H4 (cell line): ENCODE measurements at regions not wholly inside any gene's neighbourhood (a gene's known extent, or its start where the extent isn't known, plus 50 kb on each side); places are given as distances from the start of the nearest gene placed in this dataset.
"Not testable (repeated sequence)": the region's sequence is repeated elsewhere in the genome, so short reads cannot be mapped to it uniquely, and the experiment has no call there.

Source experiments
- DNase-seq: peaks from one replicate; pipeline ENCODE4 v3.0.0-alpha.2; 2015; ENCODE audit warnings: low spot score

DNA sequence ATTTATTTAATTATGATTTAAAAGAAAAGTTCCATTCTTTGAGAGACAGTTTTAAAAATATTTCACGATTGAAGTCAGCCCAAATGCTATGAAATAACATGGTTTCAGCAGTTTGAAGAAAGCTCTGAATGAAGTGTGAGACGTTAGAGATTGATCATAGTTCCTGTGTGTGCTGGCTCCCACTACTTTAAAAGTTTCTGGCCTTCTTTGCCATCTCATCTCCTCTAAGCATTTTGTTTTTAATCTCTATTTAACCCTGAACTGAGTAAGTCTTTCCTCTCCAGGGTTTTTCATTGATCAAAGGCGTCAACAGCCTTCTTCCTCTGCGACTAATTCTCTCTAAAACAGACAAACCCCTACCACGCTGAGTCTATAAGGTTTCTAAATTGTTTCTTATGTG lies 225.3 kb upstream of the B3GALT2 start:
- DNase-seq = no peak

DNA sequence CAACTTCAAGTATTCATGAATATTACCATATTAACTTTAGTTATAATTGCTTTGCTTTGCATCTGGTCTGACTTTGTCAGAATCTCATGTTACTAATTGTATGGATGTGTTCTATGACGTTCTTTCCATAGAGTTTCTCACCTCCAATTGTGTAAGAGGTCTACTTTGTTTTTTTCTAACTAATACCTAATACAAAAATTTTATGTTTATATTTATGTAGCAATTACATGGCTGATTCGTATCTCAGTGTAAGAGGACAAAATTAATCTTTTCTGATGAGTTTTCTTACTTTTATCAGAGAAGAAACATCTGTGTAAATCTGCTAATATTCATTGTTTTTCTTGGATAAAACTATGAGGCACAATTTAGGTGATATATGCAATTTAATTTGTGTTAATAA lies 224.8 kb upstream of the B3GALT2 start:
- DNase-seq = no peak

DNA sequence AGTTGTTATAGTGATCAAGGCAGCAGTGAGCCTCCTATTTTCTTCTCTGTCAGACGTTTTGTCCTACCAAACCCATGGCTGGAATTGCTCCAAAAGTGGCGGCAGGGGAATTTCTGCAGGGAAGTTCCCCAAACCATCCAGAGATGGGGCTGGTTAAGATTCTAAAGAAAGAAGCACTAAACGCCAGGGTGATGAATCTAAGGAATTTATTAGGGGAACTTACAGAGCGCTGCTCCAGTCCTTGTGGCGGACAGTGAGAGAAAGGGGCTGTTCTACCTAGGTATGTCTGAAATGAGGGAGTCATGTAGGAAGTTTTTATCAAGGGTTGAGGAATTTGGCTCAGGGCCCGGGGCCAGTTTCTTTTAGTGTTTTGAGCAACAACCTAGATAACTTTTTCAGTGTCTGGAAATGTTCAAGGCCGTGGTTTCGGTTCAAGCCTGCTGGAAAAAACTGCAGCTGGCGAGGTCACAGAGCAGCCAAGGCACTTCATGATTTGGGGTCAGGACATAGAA lies 222.4 kb upstream of the B3GALT2 start:
- peak; percentile 37 for DNase-seq

DNA sequence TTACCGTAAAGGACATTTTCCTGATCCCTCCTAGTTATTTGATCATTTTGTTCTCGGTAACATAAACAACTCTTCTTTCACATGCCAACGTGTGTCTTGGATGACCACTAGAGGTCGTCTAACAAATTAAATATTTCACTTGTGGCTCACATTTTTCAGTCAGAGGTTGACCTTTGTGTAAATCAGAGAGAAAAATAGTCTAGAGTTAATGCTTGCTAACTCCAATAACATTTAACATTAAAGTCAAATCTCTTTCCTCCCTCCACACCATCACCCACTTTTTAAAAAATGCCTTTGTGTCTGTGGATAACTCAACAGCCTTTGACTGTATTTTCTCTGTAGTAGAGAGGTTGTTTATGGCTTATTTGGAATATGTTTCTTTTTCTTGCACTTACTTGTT lies 220.5 kb upstream of the B3GALT2 start:
- DNase-seq = peak; percentile 65

DNA sequence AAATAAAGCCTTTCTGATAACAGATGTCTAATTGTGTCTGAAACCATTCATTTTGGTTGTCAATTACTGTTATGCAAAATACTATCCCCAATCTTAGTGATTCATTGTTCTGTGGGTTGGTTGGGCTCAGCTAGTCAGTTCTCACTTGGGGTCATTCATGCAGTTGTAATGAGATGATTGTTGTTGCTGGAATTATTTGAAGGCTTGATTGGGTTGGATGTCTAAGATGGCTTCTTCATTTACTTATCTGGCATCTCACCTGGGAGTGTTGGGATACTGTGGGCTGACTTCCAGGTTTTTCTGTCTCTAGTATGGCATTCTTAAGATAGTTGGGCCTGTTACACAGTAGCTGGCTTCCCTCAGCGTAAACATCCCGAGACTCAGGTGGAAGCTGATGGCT lies 217.8 kb upstream of the B3GALT2 start:
- DNase-seq = no peak

DNA sequence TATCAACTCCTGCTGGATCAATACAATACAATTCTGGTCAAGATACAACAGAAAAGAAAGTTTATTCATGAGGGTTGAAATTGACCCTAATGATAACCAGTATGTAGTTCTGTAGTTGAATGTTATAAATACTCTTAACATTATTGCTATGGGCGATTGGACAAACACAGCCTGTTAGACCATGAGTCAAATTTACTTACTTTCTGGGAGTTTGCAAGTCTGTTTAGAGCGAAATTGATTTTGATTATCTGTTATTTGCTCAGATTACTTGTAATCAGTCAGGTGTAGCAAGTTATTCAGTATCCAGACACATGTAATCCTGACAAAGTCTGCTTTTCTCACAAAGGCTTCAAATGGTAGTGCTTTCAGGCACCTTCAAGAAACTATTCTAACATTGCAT lies 216.6 kb upstream of the B3GALT2 start:
- DNase-seq = no peak

DNA sequence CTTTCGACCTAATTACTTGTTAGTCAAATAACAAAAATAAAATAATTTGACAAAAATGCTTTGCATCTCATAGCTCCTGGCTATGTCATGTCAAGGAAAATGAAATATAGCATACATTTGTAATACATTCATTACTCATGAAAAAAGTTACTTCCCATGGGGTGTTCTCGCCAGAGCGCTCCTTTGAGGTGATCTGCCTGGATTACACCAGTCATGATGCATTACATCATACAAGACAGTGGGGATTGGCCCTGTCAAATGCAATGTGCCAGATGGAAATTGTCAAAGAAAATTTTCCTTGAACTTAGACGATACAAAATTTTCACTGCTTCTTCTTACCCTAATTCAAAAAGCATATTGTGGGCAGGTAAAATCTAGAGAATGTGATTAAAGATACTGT lies 215.6 kb upstream of the B3GALT2 start:
- DNase-seq = no peak

DNA sequence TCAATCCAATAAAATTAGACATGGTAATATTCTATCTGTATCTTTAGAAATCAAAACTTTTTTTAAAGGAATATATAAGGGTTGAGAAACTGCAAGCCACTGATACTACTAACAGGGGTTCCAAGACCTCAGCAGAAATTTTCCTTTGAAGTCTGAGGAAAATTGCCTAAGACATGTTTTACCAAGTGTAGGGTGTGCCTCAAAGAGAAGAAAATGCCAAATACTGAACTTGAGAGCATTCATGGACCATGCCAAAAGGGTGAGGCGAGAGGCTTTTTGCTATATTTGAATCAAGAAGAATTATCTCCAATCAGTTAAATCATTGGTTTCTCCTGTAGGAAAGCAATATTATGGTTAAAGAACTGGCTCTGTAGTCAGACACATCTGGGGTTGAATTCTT lies 207.9 kb upstream of the B3GALT2 start:
- DNase-seq = no peak

DNA sequence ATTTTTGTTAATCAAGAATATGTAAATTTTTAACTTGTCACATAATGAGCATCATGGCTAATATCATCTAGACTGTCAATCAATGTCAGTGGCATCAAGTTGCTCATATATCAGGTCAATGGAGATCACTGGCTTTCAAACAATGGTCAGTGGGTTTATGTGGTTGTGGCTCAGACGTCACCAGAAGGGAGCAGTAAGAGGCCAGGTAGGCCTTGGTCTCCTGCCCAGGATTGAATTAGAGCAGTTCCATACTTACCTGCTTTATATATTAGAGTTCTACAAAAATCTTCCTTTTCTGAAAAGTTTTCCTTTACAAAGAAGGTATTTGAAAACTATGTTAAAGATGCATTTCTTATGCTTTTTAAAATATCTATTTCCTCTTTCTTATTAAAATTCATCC lies 206.3 kb upstream of the B3GALT2 start:
- no peak for DNase-seq

DNA sequence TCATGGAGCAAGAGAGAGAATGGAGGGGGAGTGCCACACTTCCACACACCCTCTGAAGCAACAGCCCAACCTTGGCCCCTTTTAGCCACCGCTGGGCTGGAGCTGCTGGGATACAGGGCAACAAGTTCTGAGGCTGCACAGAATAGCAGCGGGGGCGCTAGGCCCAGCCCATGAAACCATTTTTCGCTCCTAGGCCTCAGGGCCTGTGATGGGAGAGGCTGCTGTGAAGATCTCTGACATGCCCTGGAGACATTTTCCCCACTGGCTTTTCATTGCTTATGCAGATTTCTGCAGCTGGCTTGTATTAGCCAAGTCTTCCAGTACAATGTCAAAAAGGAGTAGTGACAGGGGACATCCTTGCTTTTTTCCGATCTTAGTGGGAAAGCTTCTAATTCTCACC lies 202.3 kb upstream of the B3GALT2 start:
- DNase-seq = no peak

DNA sequence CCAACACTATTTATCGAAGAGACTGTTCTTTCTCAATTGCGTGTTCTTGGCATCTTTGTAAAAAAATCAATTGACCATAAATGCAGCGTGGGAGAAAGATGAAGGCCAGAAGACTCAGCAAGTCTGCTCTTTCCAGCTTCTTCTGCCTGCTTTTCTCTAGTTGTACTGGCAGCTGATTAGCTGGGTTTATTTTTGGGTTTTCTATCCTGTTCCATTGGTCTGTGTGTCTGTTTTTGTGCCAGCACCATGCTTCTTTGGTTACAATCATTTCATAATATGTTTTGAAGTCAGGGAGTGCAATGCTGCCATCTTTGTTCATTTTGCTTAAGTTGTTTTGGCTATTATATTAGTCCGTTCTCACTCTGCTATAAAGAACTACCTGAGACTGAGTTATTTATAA lies 201.8 kb upstream of the B3GALT2 start:
- no peak for DNase-seq

DNA sequence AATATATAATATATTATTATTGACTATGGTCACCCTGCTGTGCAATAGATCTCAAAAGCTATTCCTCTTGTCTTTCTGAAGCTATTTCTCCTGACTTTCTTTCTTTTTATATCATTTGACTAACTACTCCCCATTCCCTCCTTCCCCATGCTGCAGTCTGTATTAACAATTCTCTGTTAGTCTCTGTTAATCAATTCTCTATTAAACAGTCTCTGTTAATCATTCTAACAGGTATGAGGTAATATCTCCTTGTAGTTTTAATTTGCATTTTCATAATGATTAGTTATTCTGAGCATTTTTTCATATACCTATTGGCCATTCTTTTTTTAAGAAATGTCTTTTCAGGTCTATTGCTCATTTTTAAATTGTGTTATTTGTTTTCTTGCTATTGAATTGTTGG lies 201.0 kb upstream of the B3GALT2 start:
- no peak for DNase-seq

DNA sequence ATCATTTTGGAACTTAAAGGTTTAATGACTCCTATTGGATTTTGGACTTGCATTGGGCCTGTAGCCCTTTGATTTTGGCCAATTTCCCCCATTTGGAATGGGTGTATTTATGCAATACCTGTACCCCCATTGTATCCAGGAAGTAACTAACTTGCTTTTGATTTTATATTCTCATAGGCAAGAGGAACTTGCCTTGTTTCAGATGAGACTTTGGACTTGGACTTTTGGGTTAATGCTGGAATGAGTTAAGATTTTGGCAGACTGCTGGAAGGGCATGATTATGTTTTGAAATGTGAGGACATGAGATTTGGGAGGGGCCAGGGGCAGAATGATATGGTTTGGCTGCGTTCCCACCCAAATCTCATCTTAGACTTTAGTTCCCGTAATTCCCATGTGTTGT lies 192.0 kb upstream of the B3GALT2 start:
- not testable (repeated sequence) for DNase-seq

DNA sequence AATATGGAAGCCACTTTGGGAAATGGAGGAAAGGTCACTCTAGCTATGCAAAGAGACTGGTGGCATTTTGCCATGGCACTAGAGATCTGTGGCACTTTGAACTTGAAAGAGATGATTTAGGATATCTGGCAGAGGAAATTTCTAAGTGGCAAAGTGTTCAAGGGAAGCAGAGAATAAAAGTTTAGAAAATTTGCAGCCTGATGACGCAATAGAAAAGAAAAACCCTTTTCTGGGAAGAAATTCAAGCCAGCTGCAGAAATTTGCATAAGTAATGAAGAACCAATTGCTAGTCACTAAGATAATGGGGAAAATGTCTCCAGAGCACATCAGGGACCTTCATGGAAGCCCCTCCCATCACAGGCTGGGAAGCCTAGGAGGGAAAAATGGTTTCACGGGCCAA lies 191.1 kb upstream of the B3GALT2 start:
- DNase-seq = no peak

DNA sequence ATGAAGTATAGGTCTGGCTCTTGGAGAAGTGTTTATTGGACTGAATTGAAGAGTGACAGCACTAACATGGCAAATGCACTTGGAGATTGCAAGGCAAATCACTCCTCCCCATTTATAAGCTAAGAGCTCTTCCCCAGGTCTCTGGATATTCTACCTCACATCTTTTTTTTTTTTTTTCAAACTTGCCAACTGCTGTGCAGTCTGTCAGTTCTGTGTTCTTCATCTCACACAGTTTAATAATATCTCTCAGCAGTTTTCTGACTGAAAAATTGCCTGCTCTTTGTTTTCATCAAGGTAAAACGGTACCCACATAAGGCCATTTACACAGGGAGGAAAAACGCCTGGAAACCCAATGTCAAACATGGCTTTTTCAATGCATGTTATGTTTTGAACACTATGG lies 186.1 kb upstream of the B3GALT2 start:
- DNase-seq = no peak

DNA sequence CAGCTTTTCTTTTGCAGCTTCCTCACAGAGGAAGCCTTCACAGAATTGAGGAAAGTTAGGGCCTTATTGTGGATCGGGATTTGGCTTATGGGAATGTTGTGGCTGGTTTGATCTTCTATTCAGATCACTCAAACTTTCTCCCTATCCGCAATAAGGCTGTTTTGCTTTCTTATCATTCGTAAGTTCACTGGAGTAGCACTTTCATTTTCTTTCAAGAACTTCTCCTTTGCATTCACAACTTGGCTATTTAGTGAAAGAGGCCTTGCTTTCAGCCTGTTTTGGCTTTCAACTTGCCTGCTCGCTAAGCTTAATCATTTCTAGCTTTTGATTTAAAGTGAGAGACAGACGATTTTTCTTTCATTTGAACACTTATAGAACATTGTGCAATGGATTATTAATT lies 181.9 kb upstream of the B3GALT2 start:
- DNase-seq = no peak

DNA sequence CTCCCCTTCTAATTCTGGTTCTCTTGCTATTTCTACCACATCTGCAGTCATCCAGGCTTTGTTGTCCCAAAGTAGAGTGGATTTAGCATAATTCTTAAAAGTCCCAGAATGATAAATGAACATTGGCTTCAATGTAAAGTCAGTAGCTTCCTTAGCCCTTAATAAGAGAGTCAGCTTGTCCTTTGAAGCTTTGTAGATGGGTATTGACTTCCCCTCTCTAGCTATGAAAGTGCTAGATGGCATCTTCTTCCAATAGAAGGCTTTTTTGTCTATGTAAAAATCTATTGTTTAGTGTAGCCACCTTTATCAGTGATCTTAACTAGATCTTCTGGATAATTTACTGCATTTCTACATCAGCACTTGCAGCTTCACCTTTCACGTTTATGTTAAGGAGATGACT lies 181.4 kb upstream of the B3GALT2 start:
- no peak for DNase-seq

DNA sequence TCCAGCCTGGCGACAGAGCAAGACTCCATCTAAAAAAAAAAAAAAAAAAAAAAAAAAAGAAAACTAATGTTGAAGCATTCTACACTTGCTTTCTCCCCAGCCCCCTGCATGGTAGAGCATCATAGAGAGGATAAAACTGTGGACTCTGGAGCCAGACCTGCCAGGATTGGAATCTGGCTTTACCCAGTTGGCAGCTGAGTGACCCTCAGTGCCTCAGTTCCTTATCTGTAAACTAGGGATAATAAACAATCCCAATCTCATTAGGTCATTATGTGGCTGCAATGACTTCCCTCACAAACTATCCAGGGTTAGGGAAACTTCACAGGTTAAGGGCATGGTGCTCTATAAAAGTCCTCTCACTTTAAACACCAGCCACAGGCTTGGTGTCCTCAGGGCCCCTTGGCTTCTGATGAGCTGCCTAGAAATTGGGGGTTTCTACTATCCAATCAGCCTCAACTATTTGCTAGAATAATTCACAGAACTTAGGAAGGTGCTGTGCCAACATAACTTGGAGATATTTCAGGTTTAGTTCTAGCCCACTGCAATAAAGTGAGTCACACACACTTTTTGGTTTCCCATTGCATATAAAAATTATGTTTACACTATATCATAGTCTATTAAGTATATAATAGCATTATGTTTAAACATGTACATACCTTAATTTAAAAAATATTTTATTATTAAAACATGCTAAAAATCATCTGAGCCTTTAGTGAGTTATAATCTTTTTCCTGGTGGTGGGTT lies 180.5 kb upstream of the B3GALT2 start:
- DNase-seq = no peak

DNA sequence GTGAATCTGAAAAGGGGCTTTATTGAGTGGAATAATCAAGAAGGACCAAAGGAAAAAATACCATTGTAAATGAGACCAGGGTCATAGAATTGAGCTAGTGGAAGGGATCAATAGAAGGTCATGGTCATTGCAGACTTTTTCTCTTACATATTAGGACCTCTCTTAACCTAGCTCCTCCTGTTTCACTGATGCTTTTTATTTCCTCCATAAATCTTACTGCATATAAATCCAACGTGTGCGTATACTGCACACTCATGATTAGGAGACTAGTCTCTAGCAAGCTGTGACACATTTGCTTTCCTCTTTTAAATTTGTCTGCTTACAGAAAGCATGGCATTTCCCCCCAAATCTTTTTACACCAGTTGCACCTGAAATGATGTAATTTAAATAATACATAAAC lies 179.6 kb upstream of the B3GALT2 start:
- DNase-seq = no peak

DNA sequence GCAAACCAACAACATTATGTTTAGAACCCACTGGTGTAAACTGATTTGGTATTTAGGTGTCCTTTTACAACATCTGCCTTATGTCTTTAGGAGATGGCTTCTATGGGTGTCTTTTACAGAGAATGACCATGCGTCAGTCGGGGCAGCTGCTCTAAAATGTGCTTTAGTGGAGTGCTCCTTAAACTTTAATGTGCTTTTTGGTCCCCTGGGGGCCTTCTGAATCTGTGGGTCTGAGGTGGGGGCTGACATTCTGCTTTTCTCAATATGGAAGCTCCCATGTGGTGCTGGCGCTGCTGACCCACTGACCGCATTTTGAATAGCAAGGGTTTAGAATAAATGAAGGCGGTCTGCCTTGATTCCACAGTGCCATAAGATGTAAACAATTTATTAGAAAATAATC lies 173.2 kb upstream of the B3GALT2 start:
- no peak for DNase-seq

DNA sequence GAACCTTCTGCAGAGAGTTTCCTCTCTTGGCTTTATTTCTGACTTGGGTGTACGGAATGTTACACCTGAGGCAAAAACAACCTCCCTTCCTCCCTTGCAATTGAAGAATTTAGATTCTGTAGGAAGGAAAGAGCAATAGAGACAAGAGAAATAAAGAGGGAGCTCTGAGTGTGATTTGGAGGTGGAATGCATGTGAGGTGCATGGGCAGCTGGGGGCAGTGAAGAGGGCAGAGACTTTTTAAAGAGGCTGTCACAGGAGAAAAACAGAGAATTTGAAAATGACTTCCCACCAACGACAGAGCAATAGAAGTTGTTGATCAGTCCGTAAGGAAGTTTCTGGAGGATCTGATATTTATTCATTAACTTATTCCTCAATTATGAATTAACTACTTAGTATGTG lies 172.0 kb upstream of the B3GALT2 start:
- no peak for DNase-seq

DNA sequence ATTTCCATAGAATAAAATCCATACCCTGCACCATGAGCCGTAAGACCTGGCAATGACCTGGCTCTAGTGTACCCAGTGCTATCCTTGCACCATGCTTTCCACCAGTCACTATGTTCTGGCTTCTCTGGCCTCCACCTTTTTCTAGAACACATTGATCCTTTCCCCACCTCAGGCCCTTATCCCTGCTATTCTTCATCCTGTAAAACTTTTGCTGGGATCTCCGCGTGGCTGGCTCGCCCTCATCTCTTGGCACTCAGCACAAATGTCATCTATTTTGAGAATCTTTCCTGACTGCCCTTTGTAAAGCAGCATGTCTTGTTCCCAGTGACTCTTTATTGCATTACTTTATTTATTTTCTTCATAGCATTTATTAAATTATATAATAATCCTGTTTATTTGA lies 169.8 kb upstream of the B3GALT2 start:
- no peak for DNase-seq

DNA sequence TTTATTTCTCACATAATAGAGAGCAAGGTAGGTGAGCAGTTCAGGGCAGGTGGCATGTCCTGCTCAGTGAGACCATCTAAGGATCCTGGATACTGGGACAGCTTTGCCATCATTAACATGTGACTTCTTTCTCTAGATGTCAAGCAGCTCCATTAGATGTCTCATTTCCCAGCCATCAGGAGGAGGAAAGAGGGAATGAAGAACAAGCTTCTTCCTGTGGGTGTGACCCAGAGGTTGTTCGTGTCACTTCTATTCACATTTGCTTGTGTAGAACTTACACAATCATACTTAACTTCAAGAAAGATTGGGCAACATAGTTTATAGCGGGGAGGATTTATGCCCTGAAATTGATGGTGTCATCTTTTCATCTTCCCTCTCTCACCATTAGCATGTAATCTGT lies 169.2 kb upstream of the B3GALT2 start:
- no peak for DNase-seq

DNA sequence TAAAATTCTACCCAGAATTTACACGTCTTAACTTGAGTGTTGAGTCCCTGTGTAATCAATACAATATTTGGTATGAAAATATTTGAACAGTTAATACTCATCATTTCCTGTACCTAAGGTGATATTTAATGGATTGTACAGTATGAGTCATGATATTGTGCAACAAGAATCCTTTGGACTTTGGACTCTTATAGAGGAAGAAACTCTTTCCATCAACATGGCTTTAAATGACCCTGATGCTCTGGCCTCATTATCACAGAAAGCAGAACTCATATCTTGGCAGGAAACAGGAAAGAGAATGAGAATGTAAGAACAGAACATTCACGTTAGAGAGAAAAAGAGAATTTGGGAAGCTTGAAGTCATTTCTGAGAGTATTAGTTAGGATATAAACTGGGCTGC lies 168.8 kb upstream of the B3GALT2 start:
- DNase-seq = peak; percentile 8
